Middle frontal gyrus (tissue), 1 donor: ENCODE measurements at regions not wholly inside any gene's neighbourhood (a gene's known extent, or its start where the extent isn't known, plus 50 kb on each side); places are given as distances from the start of the nearest gene placed in this dataset.
"Not testable (repeated sequence)": the region's sequence is repeated elsewhere in the genome, so short reads cannot be mapped to it uniquely, and the experiment has no call there.

Experiments used
- DNase-seq: peaks from one replicate; pipeline ENCODE4 v3.0.0-alpha.2; 2015; ENCODE audit warnings: low spot score; ENCODE audit errors: extremely low spot score

- no peak for DNase-seq
These were observed 274.4 kb upstream of the CXADR start for GRCh38 chr21:17238468-17238867.

- DNase-seq: no peak
These were observed 262.0 kb upstream of the CXADR start for GRCh38 chr21:17250778-17251241.

GRCh38 chr21:17257784-17258183, 255.1 kb upstream of the CXADR start:
- no peak for DNase-seq

- no peak for DNase-seq
These were observed 248.7 kb upstream of the CXADR start for GRCh38 chr21:17264182-17264581.

- DNase-seq: no peak
These were observed 243.1 kb upstream of the CXADR start for GRCh38 chr21:17269760-17270159.

GRCh38 chr21:17270229-17270628, 242.6 kb upstream of the CXADR start:
- peak; percentile 55 for DNase-seq

- no peak for DNase-seq
These were observed 233.2 kb upstream of the CXADR start for GRCh38 chr21:17279663-17280062.

- not testable (repeated sequence) for DNase-seq
These were observed 219.8 kb upstream of the CXADR start for GRCh38 chr21:17293016-17293562.

- DNase-seq: no peak
These were observed 216.8 kb upstream of the CXADR start for GRCh38 chr21:17295997-17296396.

GRCh38 chr21:17299576-17299975, 213.3 kb upstream of the CXADR start:
- not testable (repeated sequence) for DNase-seq

- DNase-seq: not testable (repeated sequence)
These were observed 185.1 kb upstream of the CXADR start for GRCh38 chr21:17327715-17328114.

GRCh38 chr21:17334484-17334883, 178.4 kb upstream of the CXADR start:
- no peak for DNase-seq

GRCh38 chr21:17340081-17340480, 172.8 kb upstream of the CXADR start:
- DNase-seq: no peak

- DNase-seq: no peak
These were observed 169.8 kb upstream of the CXADR start for GRCh38 chr21:17343055-17343454.

- no peak for DNase-seq
These were observed 164.5 kb upstream of the CXADR start for GRCh38 chr21:17348357-17348756.

GRCh38 chr21:17348849-17349248, 164.0 kb upstream of the CXADR start:
- DNase-seq: no peak

- DNase-seq: no peak
These were observed 161.1 kb upstream of the CXADR start for GRCh38 chr21:17351766-17352165.

GRCh38 chr21:17352996-17353655, 159.7 kb upstream of the CXADR start:
- no peak for DNase-seq

GRCh38 chr21:17359781-17360180, 153.1 kb upstream of the CXADR start:
- DNase-seq: no peak

- no peak for DNase-seq
These were observed 144.0 kb upstream of the CXADR start for GRCh38 chr21:17368748-17369363.

GRCh38 chr21:17370263-17370662, 142.6 kb upstream of the CXADR start:
- no peak for DNase-seq

- DNase-seq: no peak
These were observed 141.9 kb upstream of the CXADR start for GRCh38 chr21:17370916-17371315.

GRCh38 chr21:17371450-17371849, 141.4 kb upstream of the CXADR start:
- no peak for DNase-seq
